Panc1 (cell line): ENCODE measurements at regions not wholly inside any gene's neighbourhood (a gene's known extent, or its start where the extent isn't known, plus 50 kb on each side); places are given as distances from the start of the nearest gene placed in this dataset.

Experiments used
- ATAC-seq: fragments of 200-7000 bp; cut with Tn5 transposase; 2 replicates; pipeline ENCODE4 v1.9.1; 2020; ENCODE audit warnings: mild to moderate bottlenecking, moderate library complexity
- BruUV-seq: library from RNA; stranded (reverse); fragments of 400-500 nt; replicated peaks from 2 replicates; lab custom pipeline; 2021; lab: Mats Ljungman, UMichigan
- CTCF ChIA-PET: fragments of 300-600 bp; sonication (Branson Sonifier 250); formaldehyde crosslinking; loops from one replicate; lab custom pipeline; 2022; ENCODE audit warnings: antibody characterized with exemption; lab: Charles Lee
- POLR2A ChIA-PET: fragments of 300-600 bp; sonication (Branson Sonifier 250); formaldehyde crosslinking; loops from one replicate; lab custom pipeline; 2022; ENCODE audit warnings: antibody characterized with exemption; lab: Charles Lee
- DNase-seq: peaks from one replicate; pipeline ENCODE4 v3.0.0-alpha.2; 2010; ENCODE audit warnings: low read depth, low spot score
- H3K27ac ChIP-seq: 2 replicates; pipeline ENCODE4 v1.5.1; 2011; ENCODE audit warnings: mild to moderate bottlenecking, low read length, inconsistent platforms
- H3K27me3 ChIP-seq: fragments of 200-500 bp; sonication (Bioruptor generic); 2 replicates; pipeline ENCODE4 v1.6.0; 2014; ENCODE audit warnings: low read length, inconsistent platforms; ENCODE audit not compliant: control insufficient read depth, insufficient read depth
- H3K36me3 ChIP-seq: fragments of 200-500 bp; sonication (Bioruptor generic); 2 replicates; pipeline ENCODE4 v1.5.1; 2014; ENCODE audit warnings: inconsistent platforms, mild to moderate bottlenecking, low read length, moderate library complexity; ENCODE audit not compliant: control insufficient read depth, insufficient read depth
- H3K4me1 ChIP-seq: 2 replicates; pipeline ENCODE4 v1.5.1; 2011; ENCODE audit warnings: inconsistent platforms, mild to moderate bottlenecking, low read length, moderate library complexity; ENCODE audit not compliant: control insufficient read depth, insufficient read depth
- H3K4me3 ChIP-seq, 2 experiments: 2 replicates each; pipeline ENCODE4 v1.5.1; 2011 to 2012; ENCODE audit warnings: low read depth in 2 of 2, low read length in 2 of 2, mild to moderate bottlenecking in 2 of 2, inconsistent platforms in 1 of 2, moderate library complexity in 1 of 2
- H3K9me3 ChIP-seq: fragments of 200-500 bp; sonication (Bioruptor generic); 2 replicates; pipeline ENCODE4 v1.5.1; 2014; ENCODE audit warnings: low read depth, mild to moderate bottlenecking, inconsistent platforms, low read length, moderate library complexity; ENCODE audit not compliant: control insufficient read depth, insufficient read depth
- CTCF ChIP-seq: fragments of 450-650 bp; IDR thresholded peaks from 2 replicates; pipeline ENCODE4 v1.5.1; 2017; ENCODE audit warnings: mild to moderate bottlenecking
- POLR2AphosphoS5 ChIP-seq: IDR thresholded peaks from 2 replicates; pipeline ENCODE4 v1.6.1; 2012; ENCODE audit warnings: mild to moderate bottlenecking, low read depth, low read length, moderate library complexity
- REST ChIP-seq, 2 experiments: IDR thresholded peaks; 2 replicates each; pipeline ENCODE4 v1.6.1; 2011 to 2012; ENCODE audit warnings: low read depth in 2 of 2, control low read depth in 1 of 2, low read length in 1 of 2, mild to moderate bottlenecking in 1 of 2, moderate library complexity in 1 of 2; ENCODE audit not compliant: insufficient read depth in 1 of 2
- SIN3A ChIP-seq: IDR thresholded peaks from 2 replicates; pipeline ENCODE4 v1.6.1; 2012; ENCODE audit warnings: low read depth, mild to moderate bottlenecking, low read length, moderate library complexity, borderline replicate concordance; ENCODE audit not compliant: insufficient read depth
- TCF7L2 ChIP-seq: IDR thresholded peaks from 2 replicates; pipeline ENCODE4 v1.6.1; 2011; ENCODE audit warnings: mild to moderate bottlenecking, low read depth, low read length, inconsistent platforms
- in situ Hi-C: cut with HindIII; loops from 2 replicates; pipeline ENCODE4 v1.10.0; 2016; ENCODE audit warnings: low sequenced_read_pairs, low pct_unique_long_range_greater_than_20kb
- intact Hi-C: fragments of 100-400 bp; cut with micrococcal nuclease; formaldehyde crosslinking; loops from one replicate; pipeline ENCODE4 v1.10.0; 2022; ENCODE audit not compliant: unreplicated experiment

DNA sequence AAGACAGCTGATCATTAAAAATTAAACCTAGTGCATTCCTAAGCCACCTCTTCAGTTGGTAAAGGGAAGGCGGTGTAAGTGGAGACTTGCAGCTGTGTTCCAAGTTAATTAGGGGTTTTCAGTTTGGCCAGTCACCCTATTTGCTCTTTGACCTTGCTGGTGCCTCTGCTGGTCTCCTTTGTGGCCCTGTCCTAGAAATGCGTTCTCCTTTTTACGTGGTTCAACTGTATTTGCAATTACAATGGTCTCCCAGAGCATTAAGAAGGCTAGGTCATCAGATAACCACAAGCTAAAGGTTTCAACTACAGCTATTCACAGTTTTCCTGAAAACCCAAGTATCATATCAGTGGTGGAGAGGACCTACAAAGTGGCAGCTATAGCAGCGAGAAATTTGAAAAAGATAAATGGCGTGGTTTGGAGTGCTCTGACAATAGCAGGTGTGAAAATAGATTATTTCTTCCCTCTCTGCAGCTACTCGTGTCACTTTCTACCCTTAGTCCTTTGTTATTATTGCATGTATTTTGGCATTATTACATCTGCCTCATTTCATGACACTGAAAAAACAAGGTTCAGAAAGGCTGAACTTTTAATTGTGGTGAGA is 203.5 kb upstream of the TBC1D5 start:
- ChIA-PET POLR2A (no interaction called here), CTCF (no interaction called here)
- no peaks in the 10 kb centered on the region; the same call in 1 of the 2 replicates for H3K36me3 ChIP-seq
- H3K27ac ChIP-seq = no peak overlapping the region
- intact Hi-C loops (no loop called here), in situ Hi-C loops (no loop called here)
- H3K4me3 ChIP-seq = no peak overlapping the region
- no peaks in the 10 kb centered on the region for H3K27me3 ChIP-seq
- no peak for DNase-seq
- BruUV-seq = no TSS peak
- H3K4me1 ChIP-seq = no peaks in the 10 kb centered on the region
- no peak for ATAC-seq
- no peak for TF ChIP-seq SIN3A
- TF ChIP-seq TCF7L2 = no peak
- TF ChIP-seq REST (IDR thresholded peaks at IDR 0.05; ENCODE audit: insufficient read depth in 1 of 2, low read depth in 2 of 2, low read length in 1 of 2) = no peak
- no peak for TF ChIP-seq CTCF
- TF ChIP-seq POLR2AphosphoS5 = no peak
- H3K9me3 ChIP-seq = no peaks in the 10 kb centered on the region

GRCh38 chr3:17945018-17945798 is 202.8 kb upstream of the TBC1D5 start:
- no peaks in the 10 kb centered on the region for H3K27me3 ChIP-seq
- no peak overlapping the region for H3K4me3 ChIP-seq
- intact Hi-C loops (no loop called here), in situ Hi-C loops (no loop called here)
- no peak for DNase-seq
- ChIA-PET CTCF (no interaction called here), POLR2A (no interaction called here)
- TF ChIP-seq POLR2AphosphoS5 (no peak), TCF7L2 (no peak), REST (IDR thresholded peaks at IDR 0.05; ENCODE audit: insufficient read depth in 1 of 2, low read depth in 2 of 2, low read length in 1 of 2) (no peak), SIN3A (no peak)
- no peak for ATAC-seq
- no TSS peak for BruUV-seq
- H3K36me3 ChIP-seq = no peaks in the 10 kb centered on the region; the same call in 1 of the 2 replicates
- no peaks in the 10 kb centered on the region for H3K9me3 ChIP-seq
- no peaks in the 10 kb centered on the region for H3K4me1 ChIP-seq
- no peak overlapping the region for H3K27ac ChIP-seq
